ENCODE measurements at regions not wholly inside any gene's neighbourhood (a gene's known extent, or its start where the extent isn't known, plus 50 kb on each side); places are given as distances from the start of the nearest gene placed in this dataset.

DNA sequence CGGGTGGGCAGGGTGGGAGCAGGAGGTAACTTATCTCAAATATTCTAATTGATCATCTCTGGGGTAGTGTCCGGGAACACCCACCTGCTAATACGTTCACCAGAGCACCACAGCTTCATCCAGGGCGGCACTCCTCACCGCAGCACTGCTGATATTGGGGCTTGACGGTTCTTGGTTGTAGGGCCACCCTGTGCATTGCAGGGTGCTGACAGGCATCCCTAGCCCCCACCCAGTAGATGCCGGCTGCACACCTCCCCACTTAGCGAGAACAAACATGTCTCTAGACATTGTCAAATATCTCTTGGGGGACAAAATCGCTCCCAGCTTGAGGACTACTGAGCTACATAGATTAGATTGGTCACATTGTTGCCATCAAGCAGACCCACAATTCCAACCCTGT is 73.9 kb upstream of the WASF3 start:
- Mint-ChIP-seq H3K9me3 (ENCODE audit: low read depth) (no peaks in the 10 kb centered on the region), H3K27ac (ENCODE audit: unreplicated experiment) (no peak overlapping the region), H3K4me1 (ENCODE audit: low read depth) (peaks cover 8% of the 10 kb centered on the region), H3K4me3 (ENCODE audit: unreplicated experiment) (no peak overlapping the region), H3K27me3 (ENCODE audit: low read depth) (no peaks in the 10 kb centered on the region), H3K36me3 (ENCODE audit: low read depth) (no peaks in the 10 kb centered on the region)
- no peak for DNase-seq (ENCODE audit: low spot score)
- TF ChIP-seq, protein P1, sequence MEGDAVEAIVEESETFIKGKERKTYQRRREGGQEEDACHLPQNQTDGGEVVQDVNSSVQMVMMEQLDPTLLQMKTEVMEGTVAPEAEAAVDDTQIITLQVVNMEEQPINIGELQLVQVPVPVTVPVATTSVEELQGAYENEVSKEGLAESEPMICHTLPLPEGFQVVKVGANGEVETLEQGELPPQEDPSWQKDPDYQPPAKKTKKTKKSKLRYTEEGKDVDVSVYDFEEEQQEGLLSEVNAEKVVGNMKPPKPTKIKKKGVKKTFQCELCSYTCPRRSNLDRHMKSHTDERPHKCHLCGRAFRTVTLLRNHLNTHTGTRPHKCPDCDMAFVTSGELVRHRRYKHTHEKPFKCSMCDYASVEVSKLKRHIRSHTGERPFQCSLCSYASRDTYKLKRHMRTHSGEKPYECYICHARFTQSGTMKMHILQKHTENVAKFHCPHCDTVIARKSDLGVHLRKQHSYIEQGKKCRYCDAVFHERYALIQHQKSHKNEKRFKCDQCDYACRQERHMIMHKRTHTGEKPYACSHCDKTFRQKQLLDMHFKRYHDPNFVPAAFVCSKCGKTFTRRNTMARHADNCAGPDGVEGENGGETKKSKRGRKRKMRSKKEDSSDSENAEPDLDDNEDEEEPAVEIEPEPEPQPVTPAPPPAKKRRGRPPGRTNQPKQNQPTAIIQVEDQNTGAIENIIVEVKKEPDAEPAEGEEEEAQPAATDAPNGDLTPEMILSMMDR (IDR thresholded peaks at IDR 0.05): no peak

DNA sequence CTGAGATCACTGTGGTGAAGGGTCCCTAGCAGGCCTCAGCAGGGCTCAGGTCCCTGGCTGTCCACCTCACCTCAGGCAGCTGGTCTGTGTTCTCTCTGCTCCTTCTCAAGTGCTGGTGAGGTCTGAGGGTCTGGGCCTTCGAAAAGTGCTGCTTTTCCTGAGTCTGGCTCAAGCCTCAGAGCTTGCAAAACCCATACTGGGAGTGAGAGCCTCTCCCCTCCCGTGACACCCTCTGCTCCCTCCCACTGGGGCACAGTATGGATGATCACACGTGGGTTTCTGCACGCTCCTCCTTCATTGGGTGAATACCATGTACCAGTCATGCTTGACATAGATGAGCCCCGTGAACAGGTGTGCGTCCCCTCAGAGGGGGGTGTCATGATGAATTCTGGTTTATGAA is 73.3 kb upstream of the WASF3 start:
- Mint-ChIP-seq H3K27ac (ENCODE audit: unreplicated experiment) (no peak overlapping the region), H3K4me3 (ENCODE audit: unreplicated experiment) (no peak overlapping the region), H3K27me3 (ENCODE audit: low read depth) (no peaks in the 10 kb centered on the region), H3K9me3 (ENCODE audit: low read depth) (no peaks in the 10 kb centered on the region), H3K4me1 (ENCODE audit: low read depth) (peaks cover 8% of the 10 kb centered on the region), H3K36me3 (ENCODE audit: low read depth) (no peaks in the 10 kb centered on the region)
- TF ChIP-seq, protein P1 (IDR thresholded peaks at IDR 0.05): no peak
- no peak for DNase-seq (ENCODE audit: low spot score)

DNA sequence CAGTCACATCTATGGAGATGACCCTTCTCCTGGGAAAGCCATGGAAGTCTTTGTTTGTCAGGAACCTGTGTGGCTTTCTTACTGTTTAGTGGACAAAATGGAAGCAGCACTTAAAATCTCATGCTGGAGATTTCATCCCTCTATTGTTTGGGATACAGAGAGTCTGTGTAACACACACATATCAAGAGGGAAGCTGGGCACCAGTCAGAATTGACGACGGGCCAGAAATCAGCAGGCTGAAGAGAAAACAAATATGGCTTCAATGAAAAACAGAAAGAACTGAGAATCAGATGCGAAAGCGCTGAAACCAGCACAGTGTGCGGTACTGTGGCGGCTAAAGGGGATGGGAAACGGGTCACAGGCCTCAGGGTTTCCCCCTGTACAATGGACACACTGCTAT is 72.2 kb upstream of the WASF3 start:
- H3K4me1 Mint-ChIP-seq (ENCODE audit: low read depth): peaks cover 3% of the 10 kb centered on the region
- H3K27ac Mint-ChIP-seq (ENCODE audit: unreplicated experiment): no peak overlapping the region
- H3K9me3 Mint-ChIP-seq (ENCODE audit: low read depth): no peaks in the 10 kb centered on the region
- peaks cover 6% of the 10 kb centered on the region for H3K27me3 Mint-ChIP-seq (ENCODE audit: low read depth)
- H3K4me3 Mint-ChIP-seq (ENCODE audit: unreplicated experiment): no peak overlapping the region
- TF ChIP-seq, protein P1 (IDR thresholded peaks at IDR 0.05): no peak
- H3K36me3 Mint-ChIP-seq (ENCODE audit: low read depth): no peaks in the 10 kb centered on the region
- DNase-seq (ENCODE audit: low spot score): no peak

DNA sequence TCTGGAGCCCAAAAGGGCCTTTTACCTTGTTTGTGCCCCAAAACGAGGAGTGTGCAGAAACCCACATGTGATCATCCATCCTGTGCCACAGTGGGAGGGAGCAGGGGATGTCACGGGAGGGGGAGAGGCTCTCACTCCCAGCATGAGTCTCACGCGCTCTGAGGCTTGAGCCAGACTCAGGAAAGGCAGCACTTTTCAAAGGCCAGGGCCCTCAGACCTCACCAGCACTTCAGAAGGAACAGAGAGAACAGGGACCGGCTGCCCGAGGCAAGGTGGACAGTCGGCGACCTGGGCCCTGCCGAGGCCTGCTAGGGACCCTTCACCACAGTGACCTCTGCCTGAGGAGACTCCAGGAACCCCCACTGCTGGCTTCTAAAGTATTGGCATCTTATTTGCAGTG is 71.7 kb upstream of the WASF3 start:
- TF ChIP-seq, protein P1 (IDR thresholded peaks at IDR 0.05): no peak
- peaks cover 6% of the 10 kb centered on the region for H3K27me3 Mint-ChIP-seq (ENCODE audit: low read depth)
- H3K9me3 Mint-ChIP-seq (ENCODE audit: low read depth): no peaks in the 10 kb centered on the region
- DNase-seq (ENCODE audit: low spot score): no peak
- no peaks in the 10 kb centered on the region for H3K4me1 Mint-ChIP-seq (ENCODE audit: low read depth)
- H3K36me3 Mint-ChIP-seq (ENCODE audit: low read depth): no peaks in the 10 kb centered on the region
- H3K27ac Mint-ChIP-seq (ENCODE audit: unreplicated experiment): no peak overlapping the region
- no peak overlapping the region for H3K4me3 Mint-ChIP-seq (ENCODE audit: unreplicated experiment)

DNA sequence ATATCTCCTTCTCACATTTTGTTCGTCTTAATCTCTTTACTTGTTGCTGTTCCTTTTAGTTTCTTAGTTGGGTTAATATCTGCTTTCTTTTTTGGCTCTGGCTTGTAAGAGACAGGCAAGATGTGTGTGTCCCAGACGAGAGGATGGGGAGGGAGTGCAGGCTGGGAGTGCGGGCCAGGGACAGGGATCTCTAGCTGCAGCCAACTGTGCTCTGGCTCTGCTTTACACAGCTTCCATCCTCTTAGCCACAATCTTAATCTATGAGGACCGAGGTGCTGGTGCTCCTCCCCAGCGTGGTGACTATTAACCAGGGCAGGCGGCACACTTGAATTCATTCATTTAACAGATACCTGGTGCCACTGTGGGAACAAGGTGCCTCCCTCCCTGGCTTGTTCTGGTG is 70.9 kb upstream of the WASF3 start:
- H3K4me1 Mint-ChIP-seq (ENCODE audit: low read depth): no peaks in the 10 kb centered on the region
- TF ChIP-seq, protein P1 (IDR thresholded peaks at IDR 0.05): no peak
- H3K27ac Mint-ChIP-seq (ENCODE audit: unreplicated experiment): no peak overlapping the region
- H3K9me3 Mint-ChIP-seq (ENCODE audit: low read depth): no peaks in the 10 kb centered on the region
- no peaks in the 10 kb centered on the region for H3K36me3 Mint-ChIP-seq (ENCODE audit: low read depth)
- DNase-seq (ENCODE audit: low spot score): no peak
- H3K4me3 Mint-ChIP-seq (ENCODE audit: unreplicated experiment): no peak overlapping the region
- peaks cover 6% of the 10 kb centered on the region for H3K27me3 Mint-ChIP-seq (ENCODE audit: low read depth)
